H9 (cell line): ENCODE measurements at regions not wholly inside any gene's neighbourhood (a gene's known extent, or its start where the extent isn't known, plus 50 kb on each side); places are given as distances from the start of the nearest gene placed in this dataset.

Experiments used
- DNase-seq: peaks from one replicate; pipeline ENCODE4 v3.0.0-alpha.2; 2017
- H2AFZ ChIP-seq: one replicate; pipeline ENCODE4 v1.6.1; 2013; ENCODE audit warnings: mild to moderate bottlenecking, low read length, control low read depth, moderate library complexity
- H2AK5ac ChIP-seq: 2 replicates; pipeline ENCODE4 v1.6.1; 2013; ENCODE audit warnings: low read length, control low read depth, mixed read lengths; ENCODE audit not compliant: insufficient read length
- H2BK120ac ChIP-seq: one replicate; pipeline ENCODE4 v1.6.1; 2013; ENCODE audit warnings: low read depth, mild to moderate bottlenecking, low read length, control low read depth, inconsistent platforms; ENCODE audit not compliant: poor library complexity, severe bottlenecking
- H2BK12ac ChIP-seq: 2 replicates; pipeline ENCODE4 v1.6.1; 2013; ENCODE audit warnings: low read length, control low read depth, mixed read lengths, low read depth; ENCODE audit not compliant: insufficient read length
- H2BK15ac ChIP-seq: 2 replicates; pipeline ENCODE4 v1.6.1; 2013; ENCODE audit warnings: low read depth, low read length, control low read depth
- H2BK20ac ChIP-seq: one replicate; pipeline ENCODE4 v1.6.1; 2013; ENCODE audit warnings: low read depth, mild to moderate bottlenecking, low read length, control low read depth, inconsistent platforms; ENCODE audit not compliant: poor library complexity, severe bottlenecking
- H2BK5ac ChIP-seq: 2 replicates; pipeline ENCODE4 v1.6.1; 2013; ENCODE audit warnings: low read length, control low read depth, mixed read lengths; ENCODE audit not compliant: insufficient read length
- H3K14ac ChIP-seq: 2 replicates; pipeline ENCODE4 v1.6.1; 2013; ENCODE audit warnings: low read length, control low read depth; ENCODE audit not compliant: insufficient read depth
- H3K18ac ChIP-seq: 2 replicates; pipeline ENCODE4 v1.6.1; 2013; ENCODE audit warnings: low read depth, mild to moderate bottlenecking, mixed read lengths, low read length, control low read depth; ENCODE audit not compliant: insufficient read length
- H3K23ac ChIP-seq: 2 replicates; pipeline ENCODE4 v1.6.1; 2013; ENCODE audit warnings: low read length, control low read depth, mixed read lengths, low read depth; ENCODE audit not compliant: insufficient read length
- H3K23me2 ChIP-seq: 2 replicates; pipeline ENCODE4 v1.6.1; 2013; ENCODE audit warnings: low read depth, mild to moderate bottlenecking, mixed read lengths, low read length, control low read depth; ENCODE audit not compliant: insufficient read length, poor library complexity, severe bottlenecking
- H3K27ac ChIP-seq: 2 replicates; pipeline ENCODE4 v1.5.1; 2013; ENCODE audit warnings: low read length, control low read depth, mixed read lengths, low read depth; ENCODE audit not compliant: insufficient read length
- H3K27me3 ChIP-seq: 2 replicates; pipeline ENCODE4 v1.6.1; 2013; ENCODE audit warnings: low read length, control low read depth, inconsistent platforms; ENCODE audit not compliant: insufficient read depth
- H3K4ac ChIP-seq: 2 replicates; pipeline ENCODE4 v1.6.1; 2013; ENCODE audit warnings: low read depth, mild to moderate bottlenecking, control low read depth, inconsistent platforms, low read length, moderate library complexity
- H3K4me1 ChIP-seq: 2 replicates; pipeline ENCODE4 v1.6.1; 2013; ENCODE audit warnings: low read length, control low read depth, inconsistent platforms; ENCODE audit not compliant: insufficient read depth
- H3K4me2 ChIP-seq: 2 replicates; pipeline ENCODE4 v1.6.1; 2013; ENCODE audit warnings: low read length, control low read depth, mixed read lengths; ENCODE audit not compliant: insufficient read length, insufficient read depth
- H3K56ac ChIP-seq: 2 replicates; pipeline ENCODE4 v1.6.1; 2013; ENCODE audit warnings: low read depth, mild to moderate bottlenecking, mixed read lengths, low read length, control low read depth; ENCODE audit not compliant: insufficient read length
- H3K79me1 ChIP-seq: 2 replicates; pipeline ENCODE4 v1.6.1; 2013; ENCODE audit warnings: low read depth, mild to moderate bottlenecking, moderate library complexity, low read length, control low read depth, inconsistent platforms; ENCODE audit not compliant: insufficient read depth, poor library complexity, severe bottlenecking
- H3K79me2 ChIP-seq: 2 replicates; pipeline ENCODE4 v1.6.1; 2013; ENCODE audit warnings: low read length, control low read depth, inconsistent platforms; ENCODE audit not compliant: insufficient read depth
- H3K9ac ChIP-seq: 2 replicates; pipeline ENCODE4 v1.6.1; 2013; ENCODE audit warnings: low read length, control low read depth, mixed read lengths; ENCODE audit not compliant: insufficient read length; ENCODE audit errors: extremely low read depth
- H3K9me3 ChIP-seq: one replicate; pipeline ENCODE4 v1.6.1; 2013; ENCODE audit warnings: low read depth, low read length, inconsistent platforms; ENCODE audit not compliant: control insufficient read depth
- H3T11ph ChIP-seq: one replicate; pipeline ENCODE4 v1.6.1; 2013; ENCODE audit warnings: mild to moderate bottlenecking, low read length, control low read depth, inconsistent platforms
- H4K20me1 ChIP-seq: one replicate; pipeline ENCODE4 v1.6.1; 2013; ENCODE audit not compliant: control insufficient read depth, insufficient read length, insufficient read depth
- H4K5ac ChIP-seq: 2 replicates; pipeline ENCODE4 v1.6.1; 2013; ENCODE audit warnings: low read depth, mild to moderate bottlenecking, mixed read lengths, low read length, control low read depth; ENCODE audit not compliant: insufficient read length
- H4K8ac ChIP-seq: replicated peaks from 2 replicates; pipeline ENCODE4 v1.6.1; 2013; ENCODE audit warnings: low read length, control low read depth, mixed read lengths, low read depth; ENCODE audit not compliant: insufficient read length
- H4K91ac ChIP-seq: 2 replicates; pipeline ENCODE4 v1.6.1; 2013; ENCODE audit warnings: low read depth, mild to moderate bottlenecking, moderate library complexity, mixed read lengths, low read length, control low read depth; ENCODE audit not compliant: insufficient read length
- H3K27ac Mint-ChIP-seq, 3 experiments: 2 replicates in 2 of 3; 3 replicates in 1 of 3; pipeline ENCODE4 v1.8.0; 2020 to 2021; ENCODE audit warnings: mixed read lengths in 3 of 3, mild to moderate bottlenecking in 1 of 3, moderate library complexity in 1 of 3
- H3K27me3 Mint-ChIP-seq: 2 replicates; pipeline ENCODE4 v1.8.0; 2021; ENCODE audit warnings: low read depth, mild to moderate bottlenecking, moderate library complexity, mixed read lengths
- H3K36me3 Mint-ChIP-seq, 3 experiments: 2 replicates in 2 of 3; 3 replicates in 1 of 3; pipeline ENCODE4 v1.8.0; 2020 to 2021; ENCODE audit warnings: low read depth in 3 of 3, mixed read lengths in 3 of 3; ENCODE audit not compliant: insufficient read depth in 1 of 3
- H3K4me1 Mint-ChIP-seq, 2 experiments: 2 replicates each; pipeline ENCODE4 v1.8.0; 2020; ENCODE audit warnings: mixed read lengths in 2 of 2
- H3K4me3 Mint-ChIP-seq, 2 experiments: 2 replicates in 1 of 2; 3 replicates in 1 of 2; pipeline ENCODE4 v1.8.0; 2020 to 2021; ENCODE audit warnings: mild to moderate bottlenecking in 2 of 2, mixed read lengths in 2 of 2, moderate library complexity in 1 of 2
- H3K9me3 Mint-ChIP-seq, 2 experiments: 2 replicates in 1 of 2; 3 replicates in 1 of 2; pipeline ENCODE4 v1.8.0; 2020; ENCODE audit warnings: mild to moderate bottlenecking in 2 of 2, mixed read lengths in 2 of 2, moderate library complexity in 1 of 2
- CTCF ChIP-seq: fragments of 200-600 bp; sonication (generic); conservative IDR thresholded peaks from 3 replicates; pipeline ENCODE4 v1.8.0; 2021; ENCODE audit warnings: antibody characterized with exemption, mild to moderate bottlenecking
- WGBS: extraction: QIAGEN DNeasy Blood & Tissue Kit; methylation state at CpG from one replicate; pipeline ENCODE4 v1.1.7; 2013; ENCODE audit warnings: missing lambda C conversion rate, low lambda C conversion rate, mixed read lengths; ENCODE audit not compliant: insufficient read length; ENCODE audit errors: extremely low coverage; 5-methylcytosine and 5-hydroxymethylcytosine counted together

- no peaks in the 10 kb centered on the region; a peak in 1 of 5 replicates for H3K9me3 Mint-ChIP-seq
- Histone ChIP-seq H3K4me2 (no peak overlapping the region), H3K9ac (no peak overlapping the region), H3K4me1 (no peaks in the 10 kb centered on the region), H3K9me3 (no peaks in the 10 kb centered on the region), H3T11ph (no peak overlapping the region), H3K18ac (no peak overlapping the region), H3K23me2 (no peaks in the 10 kb centered on the region), H2BK20ac (no peak overlapping the region), H2BK120ac (no peak overlapping the region), H3K27ac (no peak overlapping the region), H2BK12ac (no peak overlapping the region), H4K5ac (no peak overlapping the region), H2AFZ (no peak overlapping the region), H3K79me2 (no peaks in the 10 kb centered on the region), H3K27me3 (no peaks in the 10 kb centered on the region), H2BK5ac (no peak overlapping the region), H4K8ac (no peak overlapping the region), H2AK5ac (no peak overlapping the region), H3K14ac (no peak overlapping the region), H3K79me1 (no peaks in the 10 kb centered on the region), H4K20me1 (no peaks in the 10 kb centered on the region), H3K23ac (no peak overlapping the region), H3K4ac (no peak overlapping the region), H3K56ac (no peak overlapping the region), H2BK15ac (no peak overlapping the region), H4K91ac (no peak overlapping the region)
- DNase-seq, result no peak
- H3K36me3 Mint-ChIP-seq, result no peaks in the 10 kb centered on the region
- no peaks in the 10 kb centered on the region for H3K27me3 Mint-ChIP-seq
- peaks cover 9 to 10% of the 10 kb centered on the region in 2 experiments for H3K4me1 Mint-ChIP-seq
- no peak for TF ChIP-seq CTCF
- no peak overlapping the region for H3K4me3 Mint-ChIP-seq
- WGBS, result no CpG with 5 or more reads among the region's 1 CpG
- no peak overlapping the region; a peak in 1 of 7 replicates for H3K27ac Mint-ChIP-seq
These were observed 135.7 kb upstream of the XYLT1 start for GRCh38 chr16:17606460-17606859.
